Esophagus muscularis mucosa (tissue), 4 donors: ENCODE measurements at regions not wholly inside any gene's neighbourhood (a gene's known extent, or its start where the extent isn't known, plus 50 kb on each side); places are given as distances from the start of the nearest gene placed in this dataset.

ENCODE experiments used
- DNase-seq: peaks from one replicate; pipeline ENCODE4 v3.0.0-alpha.2; 2017; ENCODE audit errors: extremely low spot score
- H3K27ac ChIP-seq, 4 donors: fragments of 200-600 bp; sonication (generic); replicated peaks in 1 of 4; 1 replicate in 3 of 4; 2 replicates in 1 of 4; pipeline ENCODE4 v1.5.1; 2016 to 2019; ENCODE audit warnings: mild to moderate bottlenecking in 1 of 4
- H3K27me3 ChIP-seq, 4 donors: fragments of 200-600 bp; sonication (generic); one replicate each; pipeline versions ENCODE4 v1.5.1 to v1.6.0; 2016 to 2019
- H3K36me3 ChIP-seq, 4 donors: fragments of 200-600 bp; sonication (generic); one replicate each; pipeline ENCODE4 v1.5.1; 2016 to 2019
- H3K4me1 ChIP-seq, 4 donors: fragments of 200-600 bp; sonication (generic); one replicate each; pipeline ENCODE4 v1.5.1; 2016 to 2019
- H3K4me3 ChIP-seq, 4 donors: fragments of 200-600 bp; sonication (generic); 1 replicate in 2 of 4; 2 replicates in 2 of 4; pipeline ENCODE4 v1.5.1; 2016 to 2019; ENCODE audit warnings: mild to moderate bottlenecking in 4 of 4, moderate library complexity in 1 of 4
- H3K9me3 ChIP-seq, 4 donors: fragments of 200-600 bp; sonication (generic); 1 replicate in 3 of 4; 2 replicates in 1 of 4; pipeline ENCODE4 v1.5.1; 2016 to 2019
- CTCF ChIP-seq, 3 experiments: fragments of 200-600 bp in 2 of 3; fragments of 450-650 bp in 1 of 3; sonication (generic) in 2 of 3; IDR thresholded peaks; one replicate each; pipeline ENCODE4 v1.5.1; 2017 to 2019; ENCODE audit warnings: antibody characterized with exemption in 3 of 3, mild to moderate bottlenecking in 2 of 3, moderate library complexity in 1 of 3
- EP300 ChIP-seq: sonication (generic); formaldehyde crosslinking; IDR thresholded peaks from one replicate; pipeline ENCODE4 v1.6.1; 2017; ENCODE audit warnings: antibody characterized with exemption
- POLR2A ChIP-seq: fragments of 450-650 bp; IDR thresholded peaks from one replicate; pipeline ENCODE4 v1.6.1; 2017; ENCODE audit warnings: antibody characterized with exemption, moderate library complexity, mild to moderate bottlenecking, low read depth
- POLR2AphosphoS5 ChIP-seq, 2 donors: sonication (generic); formaldehyde crosslinking; IDR thresholded peaks; one replicate each; pipeline ENCODE4 v1.6.1; 2017; ENCODE audit warnings: antibody characterized with exemption in 2 of 2
- WGBS: methylation state at CpG from one replicate; pipeline ENCODE4 v1.1.5; 2018; 5-methylcytosine and 5-hydroxymethylcytosine counted together
- intact Hi-C: fragments of 100-400 bp; cut with DNase I; formaldehyde crosslinking; loops from one replicate; pipeline ENCODE4 v1.15.1; 2023

GRCh38 chr5:142427529-142427928 lies 102.7 kb upstream of the SPRY4 start:
- Histone ChIP-seq H3K4me1 (peaks cover 2 to 25% (median 5%) of the 10 kb centered on the region in 4 donors), H3K4me3 (no peak overlapping the region), H3K36me3 (no peaks in the 10 kb centered on the region), H3K9me3 (no peaks in the 10 kb centered on the region), H3K27ac (no peak overlapping the region), H3K27me3 (no peaks in the 10 kb centered on the region)
- TF ChIP-seq POLR2A, result no peak
- TF ChIP-seq CTCF (IDR thresholded peaks at IDR 0.05), result no peak
- no peak for TF ChIP-seq POLR2AphosphoS5 (IDR thresholded peaks at IDR 0.05)
- no peak for TF ChIP-seq EP300
- 96% methylated on average over 6 of the region's 6 CpGs for WGBS
- no peak for DNase-seq
- intact Hi-C loops, result no loop called here

GRCh38 chr5:142427015-142427364 lies 102.2 kb upstream of the SPRY4 start:
- Histone ChIP-seq H3K27ac (peak overlapping the region in 3 of 4 donors; percentile 20 to 58 (median 20)), H3K36me3 (no peaks in the 10 kb centered on the region), H3K4me1 (peaks cover 0 to 22% (median 4%) of the 10 kb centered on the region in 4 donors), H3K27me3 (no peaks in the 10 kb centered on the region), H3K4me3 (no peak overlapping the region), H3K9me3 (no peaks in the 10 kb centered on the region)
- intact Hi-C loops, result no loop called here
- DNase-seq, result no peak
- TF ChIP-seq POLR2AphosphoS5 (IDR thresholded peaks at IDR 0.05), result no peak
- TF ChIP-seq POLR2A, result no peak
- TF ChIP-seq EP300, result no peak
- TF ChIP-seq CTCF (IDR thresholded peaks at IDR 0.05), result no peak
- WGBS, result 80% methylated on average over 7 of the region's 7 CpGs

- no peak overlapping the region for H3K4me3 ChIP-seq
- H3K27me3 ChIP-seq, result no peaks in the 10 kb centered on the region
- 71% methylated on average over 17 of the region's 17 CpGs for WGBS
- TF ChIP-seq POLR2A (no peak), POLR2AphosphoS5 (IDR thresholded peaks at IDR 0.05) (peak in 1 of 2 donors; percentile 16), EP300 (no peak)
- no peaks in the 10 kb centered on the region for H3K36me3 ChIP-seq
- peak overlapping the region; percentile 20 to 58 (median 23) for H3K27ac ChIP-seq
- DNase-seq, result no peak
- intact Hi-C loops, result no loop called here
- no peaks in the 10 kb centered on the region for H3K9me3 ChIP-seq
- peaks cover 0 to 22% (median 4%) of the 10 kb centered on the region in 4 donors for H3K4me1 ChIP-seq
Observed at GRCh38 chr5:142426129-142427014, 101.6 kb upstream of the SPRY4 start.

GRCh38 chr5:142425286-142426065 lies 100.7 kb upstream of the SPRY4 start:
- Histone ChIP-seq H3K27me3 (no peaks in the 10 kb centered on the region), H3K4me1 (peaks cover 0 to 22% (median 4%) of the 10 kb centered on the region in 4 donors), H3K9me3 (no peaks in the 10 kb centered on the region), H3K27ac (peak overlapping the region in 2 of 4 donors; percentile 20 to 58), H3K4me3 (no peak overlapping the region), H3K36me3 (no peaks in the 10 kb centered on the region)
- DNase-seq, result no peak
- 86% methylated on average over 7 of the region's 7 CpGs for WGBS
- TF ChIP-seq CTCF (IDR thresholded peaks at IDR 0.05) (no peak), POLR2AphosphoS5 (IDR thresholded peaks at IDR 0.05) (no peak), EP300 (no peak), POLR2A (no peak)
- intact Hi-C loops, result no loop called here

GRCh38 chr5:142422429-142422828 lies 97.6 kb upstream of the SPRY4 start:
- intact Hi-C loops, result no loop called here

More at GRCh38 chr5:142422429-142422828, 97.6 kb upstream of the SPRY4 start:
- no peak for TF ChIP-seq POLR2AphosphoS5 (IDR thresholded peaks at IDR 0.05)
- TF ChIP-seq EP300, result no peak
- no peak for TF ChIP-seq CTCF (IDR thresholded peaks at IDR 0.05)
- TF ChIP-seq POLR2A, result no peak
- DNase-seq, result no peak
- no peak overlapping the region for H3K4me3 ChIP-seq
- no peaks in the 10 kb centered on the region for H3K36me3 ChIP-seq
- H3K27me3 ChIP-seq, result no peaks in the 10 kb centered on the region
- no peaks in the 10 kb centered on the region for H3K9me3 ChIP-seq
- no peak overlapping the region for H3K27ac ChIP-seq
- peaks cover 4 to 17% (median 9%) of the 10 kb centered on the region in 4 donors for H3K4me1 ChIP-seq
